ENCODE measurements at regions not wholly inside any gene's neighbourhood (a gene's known extent, or its start where the extent isn't known, plus 50 kb on each side); places are given as distances from the start of the nearest gene placed in this dataset.
"Not testable (repeated sequence)": the region's sequence is repeated elsewhere in the genome, so short reads cannot be mapped to it uniquely, and the experiment has no call there.

DNA sequence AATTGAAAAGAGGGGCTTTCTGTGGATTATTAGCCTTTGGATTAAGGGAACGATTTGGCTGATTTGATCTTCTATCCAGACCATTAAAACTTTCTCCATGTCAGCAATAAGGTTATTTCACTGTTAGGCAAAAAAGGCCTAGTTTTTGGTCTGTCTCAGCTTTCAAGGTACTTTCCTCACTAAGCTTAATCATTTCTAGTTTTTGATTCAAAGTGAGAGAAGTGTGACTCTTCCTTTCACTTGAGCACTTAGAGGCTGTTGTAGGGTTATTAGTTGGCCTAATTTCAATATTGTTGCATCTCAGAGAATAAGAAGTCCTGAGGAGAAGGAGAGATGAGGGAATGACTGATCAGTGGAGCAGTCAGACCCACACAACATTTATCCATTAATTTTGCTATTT, 596.0 kb upstream of the TPK1 start:
- H3K9ac ChIP-seq (ENCODE audit: low read length): no peak overlapping the region
- H3K23ac ChIP-seq (ENCODE audit: low read length): no peak overlapping the region
- no peak overlapping the region for H3K4ac ChIP-seq (ENCODE audit: low read depth, low read length)
- no peaks in the 10 kb centered on the region for H3K4me1 ChIP-seq (ENCODE audit: control insufficient read depth in 1 of 2, insufficient read depth in 2 of 2, low read length in 2 of 2)
- H2BK120ac ChIP-seq (ENCODE audit: insufficient read depth, low read length, poor library complexity): no peak overlapping the region
- WGBS (ENCODE audit: extremely low coverage, insufficient coverage, insufficient read length): no CpG with 5 or more reads among the region's 1 CpG
- no peak overlapping the region for H2BK5ac ChIP-seq (ENCODE audit: low read depth, low read length, poor library complexity)
- H3K9me3 ChIP-seq (ENCODE audit: insufficient read depth, low read depth, low read length): no peaks in the 10 kb centered on the region
- H3K79me1 ChIP-seq (ENCODE audit: low read length): no peaks in the 10 kb centered on the region
- no peak overlapping the region for H4K8ac ChIP-seq (ENCODE audit: low read depth, low read length)
- H2AK5ac ChIP-seq (ENCODE audit: low read length): no peak overlapping the region
- no peak overlapping the region for H4K91ac ChIP-seq (ENCODE audit: low read depth, low read length)
- H3K4me2 ChIP-seq (ENCODE audit: low read length): no peak overlapping the region
- no peaks in the 10 kb centered on the region for H3K36me3 ChIP-seq (ENCODE audit: control insufficient read depth in 1 of 2, insufficient read depth in 2 of 2, low read length in 2 of 2)
- H3K27me3 ChIP-seq (ENCODE audit: insufficient read depth, low read length): no peaks in the 10 kb centered on the region
- no peak overlapping the region for H4K12ac ChIP-seq (ENCODE audit: low read depth, low read length)
- H3K4me3 ChIP-seq (ENCODE audit: low read depth, low read length): no peak overlapping the region
- no peak for DNase-seq
- H3K79me2 ChIP-seq (ENCODE audit: control insufficient read depth, insufficient read depth, low read length, poor library complexity): no peaks in the 10 kb centered on the region
- H3K18ac ChIP-seq (ENCODE audit: low read length): no peak overlapping the region
- H3K27ac ChIP-seq (ENCODE audit: low read depth, low read length): no peak overlapping the region
- H2AFZ ChIP-seq (ENCODE audit: insufficient read depth, low read length, poor library complexity): no peak overlapping the region
- no peak overlapping the region for H2BK12ac ChIP-seq (ENCODE audit: low read length)
- H3K14ac ChIP-seq (ENCODE audit: low read length): no peak overlapping the region

DNA sequence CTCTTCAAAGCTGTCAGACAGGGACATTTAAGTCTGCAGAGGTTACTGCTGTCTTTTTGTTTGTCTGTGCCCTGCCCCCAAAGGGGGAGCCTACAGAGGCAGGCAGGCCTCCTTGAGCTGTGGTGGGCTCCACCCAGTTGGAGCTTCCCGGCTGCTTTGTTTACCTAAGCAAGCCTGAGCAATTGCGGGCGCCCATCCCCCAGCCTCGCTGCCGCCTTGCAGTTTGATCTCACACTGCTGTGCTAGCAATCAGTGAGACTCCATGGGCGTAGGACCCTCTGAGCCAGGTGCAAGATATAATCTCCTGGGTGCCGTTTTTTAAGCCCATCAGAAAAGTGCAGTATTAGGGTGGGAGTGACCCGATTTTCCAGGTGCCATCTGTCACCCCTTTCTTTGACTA, 582.6 kb upstream of the TPK1 start:
- H3K14ac ChIP-seq (ENCODE audit: low read length); H3K79me1 ChIP-seq (ENCODE audit: low read length); H3K4me1 ChIP-seq (ENCODE audit: control insufficient read depth in 1 of 2, insufficient read depth in 2 of 2, low read length in 2 of 2); H3K4me3 ChIP-seq (ENCODE audit: low read depth, low read length); H2BK5ac ChIP-seq (ENCODE audit: low read depth, low read length, poor library complexity); H3K23ac ChIP-seq (ENCODE audit: low read length); DNase-seq; H3K27ac ChIP-seq (ENCODE audit: low read depth, low read length); H3K79me2 ChIP-seq (ENCODE audit: control insufficient read depth, insufficient read depth, low read length, poor library complexity); H3K4me2 ChIP-seq (ENCODE audit: low read length); H3K4ac ChIP-seq (ENCODE audit: low read depth, low read length); H4K12ac ChIP-seq (ENCODE audit: low read depth, low read length); H3K18ac ChIP-seq (ENCODE audit: low read length); H2AK5ac ChIP-seq (ENCODE audit: low read length); H3K36me3 ChIP-seq (ENCODE audit: control insufficient read depth in 1 of 2, insufficient read depth in 2 of 2, low read length in 2 of 2); H4K8ac ChIP-seq (ENCODE audit: low read depth, low read length); H4K91ac ChIP-seq (ENCODE audit: low read depth, low read length); H3K27me3 ChIP-seq (ENCODE audit: insufficient read depth, low read length); H2AFZ ChIP-seq (ENCODE audit: insufficient read depth, low read length, poor library complexity); H3K9me3 ChIP-seq (ENCODE audit: insufficient read depth, low read depth, low read length); H3K9ac ChIP-seq (ENCODE audit: low read length); H2BK12ac ChIP-seq (ENCODE audit: low read length); H2BK120ac ChIP-seq (ENCODE audit: insufficient read depth, low read length, poor library complexity): not testable (repeated sequence)
- no CpG with 5 or more reads among the region's 8 CpGs for WGBS (ENCODE audit: extremely low coverage, insufficient coverage, insufficient read length)

DNA sequence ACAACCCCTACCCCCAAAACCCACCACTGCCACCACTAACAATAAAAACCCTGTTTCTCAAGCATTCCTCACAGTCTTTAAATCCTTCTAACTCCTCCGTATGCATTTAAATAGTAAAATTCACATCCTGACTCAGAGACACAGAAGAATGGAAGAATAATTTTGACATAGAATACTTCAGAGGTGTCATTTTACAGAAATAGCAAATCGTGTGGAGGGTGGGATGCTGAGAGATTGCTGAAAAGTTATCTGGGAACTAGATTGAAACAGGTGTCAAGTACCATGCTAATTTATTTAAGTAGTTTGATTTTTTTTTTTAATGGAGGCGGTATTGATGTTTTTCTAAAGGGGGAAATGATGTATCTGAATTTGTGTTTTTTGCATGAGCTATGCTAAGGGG, 575.2 kb upstream of the TPK1 start:
- Histone ChIP-seq H2BK120ac (ENCODE audit: insufficient read depth, low read length, poor library complexity) (no peak overlapping the region), H3K36me3 (ENCODE audit: control insufficient read depth in 1 of 2, insufficient read depth in 2 of 2, low read length in 2 of 2) (no peaks in the 10 kb centered on the region), H3K4ac (ENCODE audit: low read depth, low read length) (no peak overlapping the region), H3K4me2 (ENCODE audit: low read length) (no peak overlapping the region), H4K91ac (ENCODE audit: low read depth, low read length) (no peak overlapping the region), H2AK5ac (ENCODE audit: low read length) (no peak overlapping the region), H4K8ac (ENCODE audit: low read depth, low read length) (no peak overlapping the region), H3K14ac (ENCODE audit: low read length) (no peak overlapping the region), H3K9me3 (ENCODE audit: insufficient read depth, low read depth, low read length) (no peaks in the 10 kb centered on the region), H3K27me3 (ENCODE audit: insufficient read depth, low read length) (no peaks in the 10 kb centered on the region), H3K79me1 (ENCODE audit: low read length) (no peaks in the 10 kb centered on the region), H3K27ac (ENCODE audit: low read depth, low read length) (no peak overlapping the region), H2AFZ (ENCODE audit: insufficient read depth, low read length, poor library complexity) (no peak overlapping the region), H3K9ac (ENCODE audit: low read length) (no peak overlapping the region), H3K23ac (ENCODE audit: low read length) (no peak overlapping the region), H3K18ac (ENCODE audit: low read length) (no peak overlapping the region), H3K79me2 (ENCODE audit: control insufficient read depth, insufficient read depth, low read length, poor library complexity) (no peaks in the 10 kb centered on the region), H2BK12ac (ENCODE audit: low read length) (no peak overlapping the region), H2BK5ac (ENCODE audit: low read depth, low read length, poor library complexity) (no peak overlapping the region), H3K4me1 (ENCODE audit: control insufficient read depth in 1 of 2, insufficient read depth in 2 of 2, low read length in 2 of 2) (no peaks in the 10 kb centered on the region), H4K12ac (ENCODE audit: low read depth, low read length) (no peak overlapping the region), H3K4me3 (ENCODE audit: low read depth, low read length) (no peak overlapping the region)
- no peak for DNase-seq
- no CpG with 5 or more reads among the region's 3 CpGs for WGBS (ENCODE audit: extremely low coverage, insufficient coverage, insufficient read length)

DNA sequence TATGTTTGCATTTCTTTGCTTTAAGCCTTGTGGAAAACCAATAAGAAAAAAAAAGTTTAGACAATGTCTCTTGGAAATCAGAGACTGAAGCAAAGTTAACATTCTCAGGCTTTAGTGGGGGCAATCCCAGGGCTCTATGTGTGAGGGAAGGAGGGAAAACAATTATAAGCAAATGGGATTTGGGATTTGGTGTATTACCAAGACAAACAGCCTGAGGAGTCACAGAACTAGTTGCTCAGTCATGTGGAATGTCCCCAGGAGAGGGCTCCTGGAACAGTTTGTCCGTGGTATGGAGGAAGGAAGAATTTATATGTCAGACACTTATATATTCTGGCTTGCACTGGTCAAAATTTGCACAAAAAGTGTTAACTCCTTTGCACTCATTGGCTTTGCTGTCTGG, 562.9 kb upstream of the TPK1 start:
- no peaks in the 10 kb centered on the region for H3K79me2 ChIP-seq (ENCODE audit: control insufficient read depth, insufficient read depth, low read length, poor library complexity)
- no peak overlapping the region for H4K12ac ChIP-seq (ENCODE audit: low read depth, low read length)
- no peak overlapping the region for H3K27ac ChIP-seq (ENCODE audit: low read depth, low read length)
- H3K9me3 ChIP-seq (ENCODE audit: insufficient read depth, low read depth, low read length): peaks cover 4% of the 10 kb centered on the region
- H3K4ac ChIP-seq (ENCODE audit: low read depth, low read length): no peak overlapping the region
- H3K9ac ChIP-seq (ENCODE audit: low read length): no peak overlapping the region
- no peak overlapping the region for H3K4me2 ChIP-seq (ENCODE audit: low read length)
- no peak overlapping the region for H2AFZ ChIP-seq (ENCODE audit: insufficient read depth, low read length, poor library complexity)
- H3K27me3 ChIP-seq (ENCODE audit: insufficient read depth, low read length): no peaks in the 10 kb centered on the region
- H3K18ac ChIP-seq (ENCODE audit: low read length): no peak overlapping the region
- H3K36me3 ChIP-seq (ENCODE audit: control insufficient read depth in 1 of 2, insufficient read depth in 2 of 2, low read length in 2 of 2): no peaks in the 10 kb centered on the region
- no peak overlapping the region for H4K91ac ChIP-seq (ENCODE audit: low read depth, low read length)
- H3K79me1 ChIP-seq (ENCODE audit: low read length): no peaks in the 10 kb centered on the region
- H3K14ac ChIP-seq (ENCODE audit: low read length): no peak overlapping the region
- no peak overlapping the region for H2BK12ac ChIP-seq (ENCODE audit: low read length)
- H3K4me3 ChIP-seq (ENCODE audit: low read depth, low read length): no peak overlapping the region
- no peak overlapping the region for H3K23ac ChIP-seq (ENCODE audit: low read length)
- WGBS (ENCODE audit: extremely low coverage, insufficient coverage, insufficient read length): no CpG with 5 or more reads among the region's 1 CpG
- no peak overlapping the region for H4K8ac ChIP-seq (ENCODE audit: low read depth, low read length)
- no peak overlapping the region for H2BK5ac ChIP-seq (ENCODE audit: low read depth, low read length, poor library complexity)
- no peak overlapping the region for H2BK120ac ChIP-seq (ENCODE audit: insufficient read depth, low read length, poor library complexity)
- no peak overlapping the region for H2AK5ac ChIP-seq (ENCODE audit: low read length)
- DNase-seq: no peak
- no peaks in the 10 kb centered on the region for H3K4me1 ChIP-seq (ENCODE audit: control insufficient read depth in 1 of 2, insufficient read depth in 2 of 2, low read length in 2 of 2)

Data from trophoblast cell (in vitro differentiated cells and primary cell).